KMS-11 (cell line): ENCODE measurements at regions not wholly inside any gene's neighbourhood (a gene's known extent, or its start where the extent isn't known, plus 50 kb on each side); places are given as distances from the start of the nearest gene placed in this dataset.

Experiments
- H2AFZ ChIP-seq: fragments of 200-600 bp; sonication (generic); 2 replicates; pipeline ENCODE4 v1.6.1; 2016; ENCODE audit warnings: antibody characterized with exemption, mixed run types, low read depth
- H3K27ac ChIP-seq: fragments of 200-600 bp; sonication (generic); 2 replicates; pipeline ENCODE4 v1.6.1; 2016; ENCODE audit warnings: mild to moderate bottlenecking, mixed run types
- H3K27me3 ChIP-seq: fragments of 200-600 bp; sonication (generic); 2 replicates; pipeline ENCODE4 v1.6.1; 2017; ENCODE audit warnings: mild to moderate bottlenecking, low read depth, mixed run types, moderate library complexity; ENCODE audit not compliant: insufficient read depth
- H3K36me3 ChIP-seq: fragments of 200-600 bp; sonication (generic); 2 replicates; pipeline ENCODE4 v1.6.1; 2017; ENCODE audit warnings: mild to moderate bottlenecking, mixed run types; ENCODE audit not compliant: insufficient read depth
- H3K4me1 ChIP-seq: fragments of 200-600 bp; sonication (generic); 2 replicates; pipeline ENCODE4 v1.6.1; 2016; ENCODE audit warnings: mild to moderate bottlenecking, low read depth, mixed run types; ENCODE audit not compliant: poor library complexity, severe bottlenecking
- H3K4me2 ChIP-seq: fragments of 200-600 bp; sonication (generic); 2 replicates; pipeline ENCODE4 v1.7.0; 2016; ENCODE audit warnings: mild to moderate bottlenecking, mixed run types
- H3K4me3 ChIP-seq: fragments of 200-600 bp; sonication (generic); IDR thresholded peaks from 2 replicates; pipeline ENCODE4 v1.6.1; 2017; ENCODE audit warnings: low read depth, low read length, mixed read lengths; ENCODE audit not compliant: insufficient read depth
- H3K79me2 ChIP-seq: fragments of 200-600 bp; sonication (generic); 2 replicates; pipeline ENCODE4 v1.6.1; 2016; ENCODE audit warnings: low read depth, mixed run types; ENCODE audit not compliant: insufficient read depth
- H3K9ac ChIP-seq: fragments of 200-600 bp; sonication (generic); 2 replicates; pipeline ENCODE4 v1.6.1; 2016; ENCODE audit warnings: mild to moderate bottlenecking, mixed run types
- H4K20me1 ChIP-seq: fragments of 200-600 bp; sonication (generic); 2 replicates; pipeline ENCODE4 v1.6.1; 2016; ENCODE audit warnings: mild to moderate bottlenecking, mixed run types; ENCODE audit not compliant: insufficient read depth
- CTCF ChIP-seq: fragments of 200-600 bp; sonication (generic); conservative IDR thresholded peaks from 2 replicates; pipeline ENCODE4 v1.6.1; 2017; ENCODE audit warnings: low read depth, mild to moderate bottlenecking, antibody characterized with exemption, low read length, moderate library complexity, mixed read lengths

GRCh38 chr14:26995301-26995700 lies 397.5 kb upstream of the NOVA1 start:
- H3K27ac ChIP-seq, result no peak overlapping the region
- H3K4me1 ChIP-seq, result no peaks in the 10 kb centered on the region
- H3K27me3 ChIP-seq, result no peaks in the 10 kb centered on the region
- H3K4me3 ChIP-seq, result no peak overlapping the region
- TF ChIP-seq CTCF, result no peak
- no peaks in the 10 kb centered on the region for H3K79me2 ChIP-seq
- H3K4me2 ChIP-seq, result no peak overlapping the region
- H3K36me3 ChIP-seq, result no peaks in the 10 kb centered on the region
- H3K9ac ChIP-seq, result no peak overlapping the region
- no peaks in the 10 kb centered on the region for H4K20me1 ChIP-seq
- H2AFZ ChIP-seq, result no peak overlapping the region

- Histone ChIP-seq H3K9ac (no peak overlapping the region), H3K27ac (no peak overlapping the region), H4K20me1 (no peaks in the 10 kb centered on the region), H3K4me3 (no peak overlapping the region), H2AFZ (no peak overlapping the region), H3K4me2 (no peak overlapping the region), H3K36me3 (no peaks in the 10 kb centered on the region), H3K79me2 (no peaks in the 10 kb centered on the region), H3K27me3 (no peaks in the 10 kb centered on the region), H3K4me1 (no peaks in the 10 kb centered on the region)
- TF ChIP-seq CTCF, result no peak
These were observed 398.4 kb upstream of the NOVA1 start for GRCh38 chr14:26996246-26996645.

- no peaks in the 10 kb centered on the region for H3K27me3 ChIP-seq
- H2AFZ ChIP-seq, result no peak overlapping the region
- H4K20me1 ChIP-seq, result no peaks in the 10 kb centered on the region
- no peak overlapping the region for H3K4me3 ChIP-seq
- H3K36me3 ChIP-seq, result no peaks in the 10 kb centered on the region
- no peak overlapping the region for H3K9ac ChIP-seq
- no peaks in the 10 kb centered on the region for H3K4me1 ChIP-seq
- no peak for TF ChIP-seq CTCF
- no peak overlapping the region for H3K4me2 ChIP-seq
- H3K79me2 ChIP-seq, result no peaks in the 10 kb centered on the region
- no peak overlapping the region for H3K27ac ChIP-seq
These were observed 404.3 kb upstream of the NOVA1 start for GRCh38 chr14:27002179-27002578.

- Histone ChIP-seq H4K20me1 (no peaks in the 10 kb centered on the region), H3K27ac (no peak overlapping the region), H3K4me3 (no peak overlapping the region), H3K79me2 (no peaks in the 10 kb centered on the region), H3K4me1 (no peaks in the 10 kb centered on the region), H3K36me3 (no peaks in the 10 kb centered on the region), H3K4me2 (no peak overlapping the region), H3K27me3 (no peaks in the 10 kb centered on the region), H2AFZ (no peak overlapping the region), H3K9ac (no peak overlapping the region)
- TF ChIP-seq CTCF, result no peak
These were observed 408.7 kb upstream of the NOVA1 start for GRCh38 chr14:27006570-27006969.

GRCh38 chr14:27008187-27008586 lies 410.4 kb upstream of the NOVA1 start:
- H3K27me3 ChIP-seq, result no peaks in the 10 kb centered on the region

More at GRCh38 chr14:27008187-27008586, 410.4 kb upstream of the NOVA1 start:
- H3K9ac ChIP-seq, result no peak overlapping the region
- H2AFZ ChIP-seq, result no peak overlapping the region
- H3K4me2 ChIP-seq, result no peak overlapping the region
- H3K4me1 ChIP-seq, result no peaks in the 10 kb centered on the region
- H3K4me3 ChIP-seq, result no peak overlapping the region
- no peaks in the 10 kb centered on the region for H3K79me2 ChIP-seq
- TF ChIP-seq CTCF, result no peak
- no peaks in the 10 kb centered on the region for H3K36me3 ChIP-seq
- H3K27ac ChIP-seq, result no peak overlapping the region
- no peaks in the 10 kb centered on the region for H4K20me1 ChIP-seq
